Testis (tissue), 2 donors: ENCODE measurements at regions not wholly inside any gene's neighbourhood (a gene's known extent, or its start where the extent isn't known, plus 50 kb on each side); places are given as distances from the start of the nearest gene placed in this dataset.
A peak's percentile ranks its signal among the peaks of the same experiment; 100 is the strongest.

Experiments used
- DNase-seq: peaks from one replicate; pipeline ENCODE4 v3.0.0-alpha.2; 2019
- H3K27ac ChIP-seq, 2 donors: fragments of 200-600 bp; sonication (generic); one replicate each; pipeline ENCODE4 v1.5.1; 2019
- H3K27me3 ChIP-seq: fragments of 200-600 bp; sonication (generic); one replicate; pipeline ENCODE4 v1.5.1; 2019
- H3K36me3 ChIP-seq: fragments of 200-600 bp; sonication (generic); one replicate; pipeline ENCODE4 v1.5.1; 2017; ENCODE audit warnings: low read depth; ENCODE audit errors: missing control alignments
- H3K4me1 ChIP-seq: fragments of 200-600 bp; sonication (generic); one replicate; pipeline ENCODE4 v1.5.1; 2019
- H3K4me3 ChIP-seq, 2 donors: fragments of 200-600 bp; sonication (generic); one replicate each; pipeline ENCODE4 v1.5.1; 2017 to 2019
- H3K9me3 ChIP-seq: fragments of 200-600 bp; sonication (generic); one replicate; pipeline ENCODE4 v1.5.1; 2017
- CTCF ChIP-seq, 3 experiments: fragments of 450-650 bp in 2 of 3; fragments of 200-600 bp in 1 of 3; sonication (generic) in 1 of 3; IDR thresholded peaks; one replicate each; pipeline ENCODE4 v1.5.1; 2016 to 2019; ENCODE audit warnings: antibody characterized with exemption in 3 of 3, mild to moderate bottlenecking in 2 of 3, moderate library complexity in 1 of 3
- POLR2A ChIP-seq: fragments of 450-650 bp; IDR thresholded peaks from one replicate; pipeline ENCODE4 v1.6.1; 2017; ENCODE audit warnings: antibody characterized with exemption, mild to moderate bottlenecking, moderate library complexity
- WGBS, 2 donors: methylation state at CpG; one replicate each; pipeline ENCODE4 v1.1.5; 2018; 5-methylcytosine and 5-hydroxymethylcytosine counted together
- intact Hi-C: fragments of 100-400 bp; cut with DNase I; formaldehyde crosslinking; loops from one replicate; pipeline ENCODE4 v1.15.1; 2023; ENCODE audit warnings: low total_unique reads

DNA sequence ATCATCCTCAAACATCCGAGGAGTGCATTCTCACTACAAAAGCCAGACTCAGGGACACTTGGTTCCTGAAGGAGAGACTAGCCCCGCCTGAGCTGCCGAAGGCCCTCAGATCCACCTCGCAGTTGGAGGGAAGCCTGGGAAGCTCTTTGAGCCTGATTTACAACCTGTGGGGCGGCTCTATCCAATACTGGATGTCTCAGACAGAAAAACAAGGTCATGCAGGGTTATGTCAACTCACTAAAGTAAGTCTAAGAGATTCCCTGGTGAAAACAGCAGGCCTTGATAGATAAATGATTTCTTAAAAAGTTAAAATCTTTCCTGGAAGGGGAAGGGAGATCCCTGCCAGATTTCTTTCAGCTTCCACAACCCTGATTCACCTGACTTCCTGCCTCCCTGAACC lies 284.3 kb downstream of the CYP26B1 start:
- peak; percentile 61 for DNase-seq
- H3K27me3 ChIP-seq: no peaks in the 10 kb centered on the region
- TF ChIP-seq POLR2A (no peak), CTCF (IDR thresholded peaks at IDR 0.05) (no peak)
- no peaks in the 10 kb centered on the region for H3K4me1 ChIP-seq
- intact Hi-C loops: no loop called here
- no peak overlapping the region for H3K27ac ChIP-seq
- H3K36me3 ChIP-seq: no peaks in the 10 kb centered on the region
- 41 to 68% methylated on average over 5 of the region's 5 CpGs for WGBS, 2 donors
- no peaks in the 10 kb centered on the region for H3K9me3 ChIP-seq
- H3K4me3 ChIP-seq: no peak overlapping the region

- 59 to 74% methylated on average over 3 of the region's 3 CpGs for WGBS, 2 donors
- Histone ChIP-seq H3K27ac (no peak overlapping the region), H3K36me3 (no peaks in the 10 kb centered on the region), H3K27me3 (no peaks in the 10 kb centered on the region), H3K4me1 (peaks cover 2% of the 10 kb centered on the region), H3K4me3 (no peak overlapping the region), H3K9me3 (no peaks in the 10 kb centered on the region)
- TF ChIP-seq POLR2A (no peak), CTCF (IDR thresholded peaks at IDR 0.05) (no peak)
- intact Hi-C loops: no loop called here
- no peak for DNase-seq
These were observed 284.7 kb downstream of the CYP26B1 start for GRCh38 chr2:71862921-71863320.

GRCh38 chr2:71861186-71862160 lies 286.2 kb downstream of the CYP26B1 start:
- intact Hi-C loops: no loop called here

GRCh38 chr2:71860381-71860926 lies 287.2 kb downstream of the CYP26B1 start:
- Histone ChIP-seq H3K27ac (no peak overlapping the region), H3K4me3 (no peak overlapping the region), H3K27me3 (no peaks in the 10 kb centered on the region), H3K36me3 (no peaks in the 10 kb centered on the region), H3K9me3 (no peaks in the 10 kb centered on the region), H3K4me1 (peaks cover 3% of the 10 kb centered on the region)
- 91 to 94% methylated on average over 4 of the region's 4 CpGs for WGBS, 2 donors
- TF ChIP-seq POLR2A: no peak
- no peak for DNase-seq
- intact Hi-C loops: no loop called here

More at GRCh38 chr2:71861186-71862160, 286.2 kb downstream of the CYP26B1 start:
- Histone ChIP-seq H3K36me3 (no peaks in the 10 kb centered on the region), H3K27me3 (no peaks in the 10 kb centered on the region), H3K27ac (no peak overlapping the region), H3K9me3 (no peaks in the 10 kb centered on the region), H3K4me3 (no peak overlapping the region), H3K4me1 (peaks cover 3% of the 10 kb centered on the region)
- TF ChIP-seq CTCF (IDR thresholded peaks at IDR 0.05) (no peak), POLR2A (no peak)
- DNase-seq: no peak
- 87 to 92% methylated on average over 15 to 17 of the region's 17 CpGs for WGBS, 2 donors

GRCh38 chr2:71859211-71859847 lies 288.3 kb downstream of the CYP26B1 start:
- intact Hi-C loops: no loop called here
- 92 to 93% methylated on average over 7 of the region's 7 CpGs for WGBS, 2 donors
- Histone ChIP-seq H3K9me3 (no peaks in the 10 kb centered on the region), H3K4me3 (no peak overlapping the region), H3K27ac (no peak overlapping the region), H3K4me1 (peaks cover 3% of the 10 kb centered on the region), H3K36me3 (no peaks in the 10 kb centered on the region), H3K27me3 (no peaks in the 10 kb centered on the region)
- no peak for TF ChIP-seq POLR2A
- TF ChIP-seq CTCF (IDR thresholded peaks at IDR 0.05): no peak
- no peak for DNase-seq
